ENCODE measurements at regions not wholly inside any gene's neighbourhood (a gene's known extent, or its start where the extent isn't known, plus 50 kb on each side); places are given as distances from the start of the nearest gene placed in this dataset.

GRCh38 chr20:10724449-10725173 lies 50.8 kb upstream of the JAG1 start:
- no peak for DNase-seq

DNA sequence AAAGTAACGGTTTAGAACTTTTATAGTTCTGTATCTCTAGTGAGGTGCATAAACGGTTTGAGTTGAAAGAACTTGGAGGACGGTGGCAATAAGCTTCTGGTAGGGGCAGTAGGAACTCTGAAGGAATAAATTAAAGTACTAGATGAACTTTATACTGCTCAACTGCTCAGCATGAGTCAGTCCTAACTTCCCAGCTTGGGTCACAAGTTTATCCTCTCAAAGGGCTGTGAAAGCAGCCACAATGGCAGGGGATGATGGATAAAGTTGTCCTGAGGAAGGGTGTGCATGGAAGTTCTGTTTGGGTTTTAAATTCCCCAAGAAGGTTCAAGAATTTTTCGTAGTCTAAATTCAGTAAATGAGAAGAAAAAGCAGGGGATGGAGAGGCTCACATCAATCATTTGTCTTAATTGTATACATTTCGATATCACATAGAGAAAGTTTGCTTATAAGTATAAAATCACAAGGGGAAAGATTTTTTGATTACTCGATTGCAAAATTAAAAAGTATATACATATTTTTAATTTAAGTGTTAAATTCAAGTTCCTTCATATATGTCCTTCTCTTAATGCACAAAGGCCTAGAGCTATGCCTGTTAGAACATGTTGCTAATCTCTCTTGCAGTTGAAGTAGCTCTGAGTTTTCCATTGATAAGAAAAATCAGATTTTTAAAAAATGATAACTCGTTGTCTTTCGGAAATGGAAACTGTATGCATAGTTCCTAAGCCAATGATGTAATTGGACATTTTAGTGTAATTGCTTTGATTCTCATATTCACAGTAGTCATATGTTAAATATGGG lies 55.3 kb upstream of the JAG1 start:
- no peak for DNase-seq

- DNase-seq: no peak
Measured at GRCh38 chr20:10729785-10730184, 56.0 kb upstream of the JAG1 start.

DNA sequence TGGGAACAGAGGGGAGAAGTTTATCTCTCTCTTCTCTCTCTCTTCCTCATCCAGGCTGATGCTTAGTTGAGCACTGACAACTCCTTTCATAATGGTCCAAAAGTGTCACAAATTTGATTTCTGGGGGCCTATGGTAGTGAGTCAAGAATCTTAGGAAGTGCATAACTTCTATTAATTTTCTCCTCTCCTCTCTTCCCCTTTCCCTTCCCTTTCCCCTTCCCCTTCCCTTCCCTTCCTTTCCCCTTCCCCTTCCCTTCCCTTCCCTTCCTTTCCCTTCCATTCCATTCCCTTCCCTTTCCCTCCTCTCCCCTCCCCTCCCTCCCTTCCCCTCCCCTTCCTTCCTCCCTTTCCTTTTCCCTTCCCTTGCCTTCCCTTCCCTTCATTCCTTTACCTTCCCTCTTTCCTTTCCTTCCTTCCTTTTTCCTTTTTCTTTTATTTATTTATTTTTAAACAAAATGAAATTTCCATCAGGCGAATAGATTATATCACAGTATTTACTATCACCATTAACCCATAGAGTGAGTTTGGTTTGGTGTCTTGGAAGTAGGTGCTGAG lies 56.9 kb upstream of the JAG1 start:
- DNase-seq: no peak

DNA sequence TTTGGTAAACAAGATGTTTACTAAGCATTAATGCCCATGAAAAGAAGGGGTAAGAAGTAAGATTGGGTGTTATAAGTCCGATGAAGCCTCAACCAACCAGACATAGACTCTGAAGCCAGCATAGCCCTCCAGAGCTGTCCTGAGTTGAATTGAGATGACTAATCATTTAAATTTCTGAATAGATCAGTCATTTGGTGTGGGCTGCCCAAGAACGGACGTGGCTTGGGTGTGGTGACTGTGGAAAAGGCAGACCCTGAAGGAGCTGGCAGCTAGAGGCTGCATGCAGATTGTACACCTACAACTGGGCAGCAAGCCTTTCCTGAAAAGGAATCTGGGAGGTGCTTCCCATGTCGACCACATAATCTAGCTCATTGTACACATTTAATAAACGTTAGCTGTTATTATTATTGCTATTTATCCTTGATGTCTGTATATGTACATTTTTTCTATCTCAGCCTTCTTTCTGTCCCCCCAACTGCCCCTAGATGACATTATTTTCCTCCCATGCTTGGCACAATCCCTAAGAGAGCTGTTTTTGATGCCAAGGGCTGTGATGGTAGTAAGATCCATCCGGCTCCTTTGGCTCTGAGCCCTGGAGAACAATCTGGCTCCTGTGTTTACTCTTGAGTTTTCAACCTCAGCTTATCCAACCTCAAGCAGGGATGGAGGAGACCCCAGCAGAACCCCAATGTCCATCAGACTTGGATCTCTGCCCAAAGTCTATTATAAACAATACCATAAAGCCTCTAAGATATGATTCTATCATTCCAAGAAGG lies 57.6 kb upstream of the JAG1 start:
- DNase-seq: no peak

DNA sequence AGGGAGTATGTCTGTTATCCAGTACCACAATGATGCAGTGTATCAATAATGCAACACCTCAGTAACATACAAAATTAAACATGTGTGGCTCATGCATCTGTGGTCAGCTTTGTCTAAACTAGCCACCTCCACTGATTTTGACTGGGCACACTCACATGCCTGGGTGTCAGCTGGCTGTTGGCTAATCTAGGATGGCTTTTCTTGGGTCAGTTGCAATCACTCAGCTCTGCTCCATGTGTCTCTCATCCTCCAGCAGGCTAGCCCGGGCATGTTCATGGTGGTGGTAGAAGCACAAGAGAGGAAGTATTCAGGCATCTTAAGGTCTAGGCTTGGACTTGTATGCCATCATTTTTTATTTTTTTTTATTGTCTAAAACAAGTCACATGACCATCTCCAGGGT lies 59.3 kb upstream of the JAG1 start:
- no peak for DNase-seq

- no peak for DNase-seq
Measured at GRCh38 chr20:10735195-10735949, 61.6 kb upstream of the JAG1 start.

DNA sequence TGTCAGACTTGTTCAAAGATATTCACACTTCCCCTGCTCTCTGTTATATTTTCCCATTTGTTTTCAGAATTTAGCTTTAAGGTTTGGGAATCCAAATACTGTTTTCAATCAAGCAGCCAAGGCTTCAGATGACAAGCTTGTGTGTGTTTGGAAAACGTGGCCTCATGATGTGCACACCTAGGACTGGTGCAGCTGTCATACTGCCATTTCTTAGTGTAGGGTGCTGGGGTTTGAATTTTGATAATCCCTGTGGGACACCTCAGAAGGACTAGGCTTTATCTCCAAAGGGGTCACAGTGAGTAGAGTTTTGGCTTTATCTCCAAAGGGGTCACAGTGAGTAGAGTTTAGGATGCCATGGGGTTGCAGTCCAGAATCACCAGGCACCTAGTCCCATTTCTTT lies 65.3 kb upstream of the JAG1 start:
- no peak for DNase-seq

DNA sequence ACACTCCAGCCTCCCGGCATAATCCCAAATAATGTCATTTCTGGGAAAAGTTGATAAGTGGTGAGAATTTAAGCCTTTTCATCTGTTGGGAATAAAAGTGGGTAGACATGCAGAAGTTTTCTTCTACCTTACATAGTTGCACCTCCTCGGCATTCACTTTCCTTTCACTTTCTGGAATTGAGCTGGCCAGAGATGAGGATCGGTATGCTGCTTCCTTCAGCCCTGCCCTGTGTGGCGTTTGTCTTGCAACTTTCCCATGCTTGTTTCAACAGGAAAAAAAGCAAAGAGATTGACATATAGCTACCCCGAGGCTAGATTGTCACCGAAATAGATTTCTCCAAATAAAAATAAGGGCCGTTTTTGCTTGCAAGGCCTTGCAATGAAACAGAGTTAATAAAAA lies 65.8 kb upstream of the JAG1 start:
- no peak for DNase-seq

DNA sequence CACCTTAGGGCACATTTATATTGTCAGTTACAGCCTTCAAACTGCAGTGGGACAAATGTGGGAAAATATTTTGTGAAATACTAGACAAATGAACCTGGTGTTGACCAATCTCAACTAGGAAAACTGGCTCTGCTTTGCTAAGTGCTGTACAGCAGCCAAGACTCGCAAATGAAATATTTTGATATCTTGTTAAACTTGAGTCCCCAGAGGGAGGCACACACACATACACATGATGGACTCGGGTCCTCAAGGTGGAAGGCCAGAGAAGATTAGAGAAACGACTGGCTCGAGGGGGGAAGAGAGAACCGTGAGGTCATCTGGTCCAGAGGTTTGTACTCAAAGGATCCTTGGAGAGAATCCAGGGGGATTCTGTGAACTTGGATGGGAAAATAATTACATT lies 67.3 kb upstream of the JAG1 start:
- no peak for DNase-seq

DNA sequence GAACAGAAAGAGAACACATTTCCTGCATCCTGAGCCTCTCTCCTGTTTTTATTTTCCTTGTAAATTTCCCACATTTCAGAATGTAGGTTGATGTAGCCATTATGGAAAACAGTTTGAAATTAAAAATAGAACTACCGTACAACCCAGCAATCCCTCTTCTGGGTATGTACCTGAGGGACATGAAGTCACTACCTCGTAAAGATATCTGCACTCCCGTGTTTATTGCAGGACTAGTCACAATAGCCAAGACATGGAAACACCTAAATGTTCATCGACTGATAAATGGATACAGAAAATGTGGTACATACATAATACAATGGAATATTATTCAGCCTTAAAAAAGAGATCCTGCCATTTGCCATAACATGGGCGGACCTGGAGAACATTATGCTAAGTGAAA lies 72.0 kb upstream of the JAG1 start:
- DNase-seq: no peak

GRCh38 chr20:10747019-10747418 lies 73.2 kb upstream of the JAG1 start:
- no peak for DNase-seq

GRCh38 chr20:10749084-10749483 lies 75.3 kb upstream of the JAG1 start:
- DNase-seq: no peak

DNA sequence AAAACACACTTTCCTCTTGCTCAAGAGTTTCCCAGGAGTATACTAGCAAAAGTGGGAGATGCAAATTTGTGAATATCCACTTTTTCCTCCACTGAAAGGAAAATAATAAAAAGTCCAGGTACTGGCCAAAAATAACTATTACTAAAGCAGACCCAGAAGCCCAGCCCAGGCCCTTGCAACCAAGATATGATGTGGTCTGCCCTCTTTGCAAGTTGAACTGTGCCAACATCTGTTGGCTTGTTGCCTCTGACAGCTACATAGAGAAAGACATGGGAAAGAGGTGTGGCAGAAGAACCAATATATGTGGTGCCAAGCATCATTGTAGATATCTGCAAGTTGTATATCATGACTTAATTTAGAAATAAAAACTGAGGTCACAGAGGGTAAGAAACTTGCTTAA lies 78.4 kb upstream of the JAG1 start:
- no peak for DNase-seq

DNA sequence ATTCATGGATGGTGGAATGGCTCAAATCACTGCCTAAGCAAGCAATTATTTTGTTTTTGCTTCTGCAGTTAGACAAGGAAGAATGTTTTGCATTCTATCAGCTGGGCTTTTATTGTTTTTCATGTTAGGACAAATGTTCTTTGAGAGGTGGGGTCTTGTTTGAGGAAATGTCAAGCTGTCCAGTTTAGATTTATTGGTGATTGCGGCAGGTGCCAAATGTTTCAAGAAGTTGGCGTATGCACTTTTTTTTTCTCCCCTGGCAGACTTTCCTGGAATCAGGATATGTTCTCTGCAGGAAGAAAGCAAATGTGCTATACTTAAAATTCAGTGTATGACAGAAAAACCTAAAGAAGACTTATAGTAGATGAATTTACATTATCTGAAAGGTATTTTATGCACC lies 81.0 kb upstream of the JAG1 start:
- DNase-seq: no peak

DNA sequence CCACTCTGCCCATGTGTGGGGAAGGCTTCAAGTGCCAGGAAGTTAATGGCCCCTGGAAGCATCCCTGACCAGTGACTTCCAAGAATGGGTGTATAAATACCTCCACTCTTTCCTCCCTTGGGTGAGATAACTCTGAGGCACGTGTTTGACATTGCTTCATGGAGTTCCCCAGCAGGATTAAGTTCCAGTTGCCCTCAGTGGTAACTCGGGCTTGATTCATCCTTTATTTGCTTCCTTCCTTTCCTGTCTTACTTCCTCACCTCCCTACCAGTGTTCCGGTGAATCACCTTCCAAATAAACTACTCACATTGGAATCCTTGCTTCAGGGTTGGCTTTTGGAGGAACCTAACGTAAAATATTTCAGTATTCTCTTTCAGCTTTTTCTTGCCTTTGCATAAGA lies 84.6 kb upstream of the JAG1 start:
- no peak for DNase-seq

GRCh38 chr20:10761232-10761631 lies 87.4 kb upstream of the JAG1 start:
- no peak for DNase-seq

GRCh38 chr20:10761786-10762185 lies 88.0 kb upstream of the JAG1 start:
- DNase-seq: no peak

GRCh38 chr20:10762216-10762615 lies 88.4 kb upstream of the JAG1 start:
- no peak for DNase-seq

GRCh38 chr20:10763112-10763511 lies 89.3 kb upstream of the JAG1 start:
- DNase-seq: no peak

- no peak for DNase-seq
Measured at GRCh38 chr20:10769700-10770099, 95.9 kb upstream of the JAG1 start.

DNA sequence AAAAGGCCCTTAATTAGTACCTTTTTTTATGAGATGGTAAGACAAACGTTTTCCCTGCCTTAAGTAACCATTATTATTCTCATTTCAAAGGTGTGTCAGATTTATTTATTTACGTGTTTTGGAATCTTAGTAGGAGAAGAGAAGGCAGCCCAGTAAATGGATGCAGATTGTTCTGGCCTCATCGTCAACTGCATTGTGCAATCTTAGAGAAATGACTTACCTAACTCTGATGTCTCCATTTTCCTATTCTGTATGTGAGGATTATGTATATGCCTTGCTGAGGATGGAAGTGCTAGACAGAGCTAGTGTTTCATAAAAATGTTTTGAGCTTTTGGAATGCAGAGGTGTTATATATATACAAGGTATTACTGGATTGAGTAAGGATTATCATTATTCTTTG lies 97.0 kb upstream of the JAG1 start:
- DNase-seq: no peak

Data from COR-L47 (cell line).